ENCODE measurements at regions not wholly inside any gene's neighbourhood (a gene's known extent, or its start where the extent isn't known, plus 50 kb on each side); places are given as distances from the start of the nearest gene placed in this dataset.

DNA sequence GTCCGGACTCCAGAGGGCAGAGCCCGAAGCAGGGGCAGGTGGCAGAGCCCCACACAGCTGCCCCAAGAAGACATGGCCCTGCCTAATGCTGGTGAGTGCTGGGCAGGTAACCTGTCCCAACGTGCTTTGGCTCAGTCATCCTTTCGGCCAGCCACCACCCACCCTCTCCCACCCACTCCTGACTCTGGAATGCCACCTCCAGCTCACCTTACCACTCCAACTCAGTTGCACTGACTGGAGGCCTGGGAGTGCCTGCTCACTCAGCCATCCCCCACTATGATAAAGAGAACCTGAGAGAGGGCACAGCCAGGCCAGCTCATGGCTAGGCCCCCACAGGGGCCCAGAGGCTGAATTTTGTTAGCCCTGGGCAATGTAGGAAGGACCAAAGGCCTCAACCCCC lies 53.8 kb upstream of the MPEG1 start:
- H3K9me1 ChIP-seq (ENCODE audit: control insufficient read depth, extremely low read depth, insufficient read depth, low read length) = no peaks in the 10 kb centered on the region
- H3K9me3 ChIP-seq (ENCODE audit: control insufficient read depth, low read depth, low read length) = no peaks in the 10 kb centered on the region
- FAIRE-seq = no peak
- H4K20me1 ChIP-seq (ENCODE audit: control insufficient read depth, extremely low read depth, insufficient read depth, low read length) = no peaks in the 10 kb centered on the region
- no peaks in the 10 kb centered on the region for H3K36me3 ChIP-seq (ENCODE audit: control insufficient read depth in 2 of 2, extremely low read depth in 1 of 2, insufficient read depth in 2 of 2, low read length in 2 of 2)
- H3K9ac ChIP-seq (ENCODE audit: control insufficient read depth, extremely low read depth, insufficient read depth, low read length) = no peak overlapping the region
- no peaks in the 10 kb centered on the region for H3K79me2 ChIP-seq (ENCODE audit: control insufficient read depth, insufficient read depth, low read length)
- H3K27me3 ChIP-seq (ENCODE audit: control insufficient read depth, extremely low read depth, insufficient read depth, low read length) = no peaks in the 10 kb centered on the region
- H3K27ac ChIP-seq (ENCODE audit: control insufficient read depth, insufficient read depth, low read length) = no peak overlapping the region
- DNase-seq (ENCODE audit: low read depth, low spot score) = peak; percentile 33
- H3K4me3 ChIP-seq (ENCODE audit: control insufficient read depth in 2 of 3, extremely low read depth in 1 of 3, insufficient read depth in 2 of 3, low read depth in 1 of 3, low read length in 3 of 3) = no peak overlapping the region
- H3K4me1 ChIP-seq (ENCODE audit: control insufficient read depth, extremely low read depth, insufficient read depth, low read length) = peaks cover 18% of the 10 kb centered on the region
- dilution Hi-C loops (cut with MboI; ENCODE audit: extremely low pct_ligation_motif_present, low sequenced_read_pairs) = no loop called here
- H3K4me2 ChIP-seq (ENCODE audit: control insufficient read depth, extremely low read depth, insufficient read depth, low read depth, low read length) = no peak overlapping the region
- H2AFZ ChIP-seq (ENCODE audit: control insufficient read depth, low read length) = no peak overlapping the region
- TF ChIP-seq EZH2 (IDR thresholded peaks at IDR 0.05; ENCODE audit: low read length) = no peak
- TF ChIP-seq, protein P1, sequence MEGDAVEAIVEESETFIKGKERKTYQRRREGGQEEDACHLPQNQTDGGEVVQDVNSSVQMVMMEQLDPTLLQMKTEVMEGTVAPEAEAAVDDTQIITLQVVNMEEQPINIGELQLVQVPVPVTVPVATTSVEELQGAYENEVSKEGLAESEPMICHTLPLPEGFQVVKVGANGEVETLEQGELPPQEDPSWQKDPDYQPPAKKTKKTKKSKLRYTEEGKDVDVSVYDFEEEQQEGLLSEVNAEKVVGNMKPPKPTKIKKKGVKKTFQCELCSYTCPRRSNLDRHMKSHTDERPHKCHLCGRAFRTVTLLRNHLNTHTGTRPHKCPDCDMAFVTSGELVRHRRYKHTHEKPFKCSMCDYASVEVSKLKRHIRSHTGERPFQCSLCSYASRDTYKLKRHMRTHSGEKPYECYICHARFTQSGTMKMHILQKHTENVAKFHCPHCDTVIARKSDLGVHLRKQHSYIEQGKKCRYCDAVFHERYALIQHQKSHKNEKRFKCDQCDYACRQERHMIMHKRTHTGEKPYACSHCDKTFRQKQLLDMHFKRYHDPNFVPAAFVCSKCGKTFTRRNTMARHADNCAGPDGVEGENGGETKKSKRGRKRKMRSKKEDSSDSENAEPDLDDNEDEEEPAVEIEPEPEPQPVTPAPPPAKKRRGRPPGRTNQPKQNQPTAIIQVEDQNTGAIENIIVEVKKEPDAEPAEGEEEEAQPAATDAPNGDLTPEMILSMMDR (optimal IDR thresholded peaks at IDR 0.05 in 1 of 3, IDR thresholded peaks at IDR 0.05 in 1 of 3, conservative IDR thresholded peaks at IDR 0.05 in 1 of 3; ENCODE audit: extremely low read depth in 1 of 3, insufficient read depth in 2 of 3, low read length in 3 of 3) = no peak

DNA sequence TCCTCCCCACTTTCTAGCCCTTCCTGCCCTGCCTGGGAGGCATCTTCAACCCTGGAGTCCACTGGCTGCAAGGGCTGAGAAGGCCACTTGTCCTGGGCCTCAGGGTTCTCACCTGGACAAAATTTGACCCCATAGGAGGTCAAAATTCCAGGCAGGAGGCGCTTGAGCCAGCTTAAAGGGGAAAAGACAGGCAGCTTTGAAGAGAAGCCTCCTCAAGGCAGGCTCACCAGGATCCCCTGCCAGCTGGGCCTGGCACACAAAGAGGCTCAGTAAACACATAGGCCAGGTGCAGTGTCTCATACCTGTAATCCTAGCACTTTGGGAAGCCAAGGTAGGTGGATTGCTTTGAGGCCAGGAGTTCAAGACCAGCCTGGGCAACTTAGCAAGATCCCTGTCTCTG lies 53.0 kb upstream of the MPEG1 start:
- Histone ChIP-seq H3K9me1 (ENCODE audit: control insufficient read depth, extremely low read depth, insufficient read depth, low read length) (no peaks in the 10 kb centered on the region), H3K79me2 (ENCODE audit: control insufficient read depth, insufficient read depth, low read length) (no peaks in the 10 kb centered on the region), H3K9me3 (ENCODE audit: control insufficient read depth, low read depth, low read length) (no peaks in the 10 kb centered on the region), H3K27ac (ENCODE audit: control insufficient read depth, insufficient read depth, low read length) (no peak overlapping the region), H3K4me1 (ENCODE audit: control insufficient read depth, extremely low read depth, insufficient read depth, low read length) (peaks cover 18% of the 10 kb centered on the region), H3K4me2 (ENCODE audit: control insufficient read depth, extremely low read depth, insufficient read depth, low read depth, low read length) (no peak overlapping the region), H4K20me1 (ENCODE audit: control insufficient read depth, extremely low read depth, insufficient read depth, low read length) (no peaks in the 10 kb centered on the region), H3K27me3 (ENCODE audit: control insufficient read depth, extremely low read depth, insufficient read depth, low read length) (no peaks in the 10 kb centered on the region), H3K4me3 (ENCODE audit: control insufficient read depth in 2 of 3, extremely low read depth in 1 of 3, insufficient read depth in 2 of 3, low read depth in 1 of 3, low read length in 3 of 3) (no peak overlapping the region), H3K36me3 (ENCODE audit: control insufficient read depth in 2 of 2, extremely low read depth in 1 of 2, insufficient read depth in 2 of 2, low read length in 2 of 2) (no peaks in the 10 kb centered on the region), H2AFZ (ENCODE audit: control insufficient read depth, low read length) (no peak overlapping the region), H3K9ac (ENCODE audit: control insufficient read depth, extremely low read depth, insufficient read depth, low read length) (no peak overlapping the region)
- FAIRE-seq (no peak), DNase-seq (ENCODE audit: low read depth, low spot score) (no peak)
- dilution Hi-C loops (cut with MboI; ENCODE audit: extremely low pct_ligation_motif_present, low sequenced_read_pairs) = no loop called here
- TF ChIP-seq, protein P1 (optimal IDR thresholded peaks at IDR 0.05 in 1 of 3, IDR thresholded peaks at IDR 0.05 in 1 of 3, conservative IDR thresholded peaks at IDR 0.05 in 1 of 3; ENCODE audit: extremely low read depth in 1 of 3, insufficient read depth in 2 of 3, low read length in 3 of 3) = no peak
- TF ChIP-seq EZH2 (IDR thresholded peaks at IDR 0.05; ENCODE audit: low read length) = no peak

Measured in keratinocyte (primary cell).